ENCODE measurements at regions not wholly inside any gene's neighbourhood (a gene's known extent, or its start where the extent isn't known, plus 50 kb on each side); places are given as distances from the start of the nearest gene placed in this dataset.

- no peak for TF ChIP-seq CTCF (conservative IDR thresholded peaks at IDR 0.05; ENCODE audit: low read depth, low read length)
- no peak for TF ChIP-seq EZH2 (IDR thresholded peaks at IDR 0.05; ENCODE audit: low read length, unreplicated experiment)
- TF ChIP-seq EZH2phosphoT487 (IDR thresholded peaks at IDR 0.05; ENCODE audit: borderline replicate concordance, low read length): no peak
Observed at GRCh38 chr10:2076528-2076927, 339.2 kb upstream of the ADARB2 start.

All from PC-3 (cell line).